Fibroblast of the aortic adventitia (primary cell): ENCODE measurements at regions not wholly inside any gene's neighbourhood (a gene's known extent, or its start where the extent isn't known, plus 50 kb on each side); places are given as distances from the start of the nearest gene placed in this dataset.

ENCODE experiments used
- DNase-seq: peaks from one replicate; pipeline ENCODE4 v3.0.0-alpha.2; 2010; ENCODE audit warnings: low read depth
- H3K4me3 ChIP-seq: 2 replicates; pipeline ENCODE4 v1.5.1; 2011; ENCODE audit warnings: low read depth, mild to moderate bottlenecking, control low read depth, low read length, moderate library complexity
- CTCF ChIP-seq: IDR thresholded peaks from 2 replicates; pipeline ENCODE4 v1.5.1; 2011; ENCODE audit warnings: mild to moderate bottlenecking, low read length, control low read depth, inconsistent platforms; ENCODE audit not compliant: insufficient read depth

- TF ChIP-seq CTCF: no peak
- no peak overlapping the region for H3K4me3 ChIP-seq
- no peak for DNase-seq
These were observed 456.1 kb downstream of the IGSF11 start for GRCh38 chr3:118578559-118578958.

GRCh38 chr3:118587037-118587741 is 447.5 kb downstream of the IGSF11 start:
- no peak overlapping the region for H3K4me3 ChIP-seq
- no peak for DNase-seq
- TF ChIP-seq CTCF: no peak

- TF ChIP-seq CTCF: no peak
- DNase-seq: no peak
- no peak overlapping the region for H3K4me3 ChIP-seq
These were observed 446.8 kb downstream of the IGSF11 start for GRCh38 chr3:118587847-118588246.

GRCh38 chr3:118593277-118593670 is 441.4 kb downstream of the IGSF11 start:
- no peak for DNase-seq
- TF ChIP-seq CTCF: no peak
- no peak overlapping the region for H3K4me3 ChIP-seq

- no peak for TF ChIP-seq CTCF
- H3K4me3 ChIP-seq: no peak overlapping the region
- no peak for DNase-seq
These were observed 437.5 kb downstream of the IGSF11 start for GRCh38 chr3:118597184-118597583.

GRCh38 chr3:118607915-118608820 is 426.5 kb downstream of the IGSF11 start:
- no peak overlapping the region for H3K4me3 ChIP-seq
- no peak for TF ChIP-seq CTCF
- no peak for DNase-seq
